Astrocyte (in vitro differentiated cells and primary cell): ENCODE measurements at regions not wholly inside any gene's neighbourhood (a gene's known extent, or its start where the extent isn't known, plus 50 kb on each side); places are given as distances from the start of the nearest gene placed in this dataset.

Experiments
- CTCF ChIP-seq: IDR thresholded peaks from 2 replicates; pipeline ENCODE4 v1.5.1; 2011; ENCODE audit warnings: low read depth, mild to moderate bottlenecking, inconsistent platforms, low read length, moderate library complexity; ENCODE audit not compliant: insufficient read depth
- EZH2 ChIP-seq: IDR thresholded peaks from 2 replicates; pipeline ENCODE4 v1.6.1; 2012; ENCODE audit warnings: mild to moderate bottlenecking, low read length, inconsistent platforms; ENCODE audit not compliant: insufficient read depth

- TF ChIP-seq CTCF (no peak), EZH2 (no peak)
Measured at GRCh38 chr6:85936916-85937315, 294.2 kb upstream of the SYNCRIP start.
